ENCODE measurements at regions not wholly inside any gene's neighbourhood (a gene's known extent, or its start where the extent isn't known, plus 50 kb on each side); places are given as distances from the start of the nearest gene placed in this dataset.

DNA sequence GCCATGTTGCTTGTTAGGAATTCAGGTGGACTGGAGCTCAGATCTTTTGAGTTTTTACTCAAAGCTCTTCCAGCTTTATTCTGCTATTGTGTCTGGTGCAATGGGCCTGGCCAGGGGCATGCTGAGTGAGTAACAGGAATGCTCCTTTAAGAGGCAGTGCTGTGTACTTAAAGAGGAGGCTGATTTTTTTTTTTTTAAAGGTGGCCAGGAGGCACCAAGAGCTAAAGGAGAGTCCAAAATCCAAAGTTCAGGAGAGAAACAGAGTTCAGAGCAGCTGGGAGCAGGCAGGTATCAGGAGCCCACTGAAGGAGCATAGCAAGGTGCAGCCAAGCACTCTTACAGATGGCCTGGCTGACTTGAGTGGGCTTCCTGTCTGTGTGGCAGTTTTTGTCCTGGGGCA is 178.7 kb downstream of the FMR1NB start:
- Histone ChIP-seq H3K4me1 (ENCODE audit: insufficient read depth, low read length) (no peaks in the 10 kb centered on the region), H4K91ac (ENCODE audit: insufficient read length, low read depth, low read length) (no peak overlapping the region), H4K8ac (replicated peaks; ENCODE audit: insufficient read length, low read depth, low read length) (no peak overlapping the region)

More for the DNA sequence above, 178.7 kb downstream of the FMR1NB start:
- H3K4ac ChIP-seq (ENCODE audit: low read depth, low read length), result no peak overlapping the region
- H3K27ac ChIP-seq (ENCODE audit: insufficient read length, low read depth, low read length), result no peak overlapping the region
- no peak overlapping the region for H2AK5ac ChIP-seq (ENCODE audit: insufficient read length, low read length)
- H4K20me1 ChIP-seq (ENCODE audit: control insufficient read depth, insufficient read depth, insufficient read length), result no peaks in the 10 kb centered on the region
- no peak overlapping the region for H3K56ac ChIP-seq (ENCODE audit: insufficient read length, low read depth, low read length)
- Mint-ChIP-seq H3K27me3 (ENCODE audit: low read depth) (no peaks in the 10 kb centered on the region), H3K36me3 (ENCODE audit: insufficient read depth in 1 of 3, low read depth in 3 of 3) (peaks cover 0 to 3% (median 0%) of the 10 kb centered on the region in 3 experiments; a peak in 3 of 7 replicates), H3K27ac (no peak overlapping the region), H3K4me1 (peaks cover 0 to 2% of the 10 kb centered on the region in 2 experiments; a peak in 2 of 4 replicates), H3K9me3 (peaks cover 49% of the 10 kb centered on the region in 2 experiments), H3K4me3 (no peak overlapping the region)
- H2BK120ac ChIP-seq (ENCODE audit: low read depth, low read length, poor library complexity, severe bottlenecking), result no peak overlapping the region
- H3K79me1 ChIP-seq (ENCODE audit: insufficient read depth, low read depth, low read length, poor library complexity, severe bottlenecking), result no peaks in the 10 kb centered on the region
- no peaks in the 10 kb centered on the region for H3K23me2 ChIP-seq (ENCODE audit: insufficient read length, low read depth, low read length, poor library complexity, severe bottlenecking)
- no peak overlapping the region for H2AFZ ChIP-seq (ENCODE audit: low read length)
- H3K27me3 ChIP-seq (ENCODE audit: insufficient read depth, low read length), result no peaks in the 10 kb centered on the region
- no peak overlapping the region for H3T11ph ChIP-seq (ENCODE audit: low read length)
- H2BK12ac ChIP-seq (ENCODE audit: insufficient read length, low read depth, low read length), result no peak overlapping the region
- no peak overlapping the region for H3K18ac ChIP-seq (ENCODE audit: insufficient read length, low read depth, low read length)
- H3K14ac ChIP-seq (ENCODE audit: insufficient read depth, low read length), result no peak overlapping the region
- peaks cover 53% of the 10 kb centered on the region for H3K9me3 ChIP-seq (ENCODE audit: control insufficient read depth, low read depth, low read length)
- no peak overlapping the region for H2BK20ac ChIP-seq (ENCODE audit: low read depth, low read length, poor library complexity, severe bottlenecking)
- no peaks in the 10 kb centered on the region for H3K79me2 ChIP-seq (ENCODE audit: insufficient read depth, low read length)
- no peak overlapping the region for H2BK5ac ChIP-seq (ENCODE audit: insufficient read length, low read length)
- H3K4me2 ChIP-seq (ENCODE audit: insufficient read depth, insufficient read length, low read length), result no peak overlapping the region
- no peak overlapping the region for H3K9ac ChIP-seq (ENCODE audit: extremely low read depth, insufficient read length, low read length)
- H2BK15ac ChIP-seq (ENCODE audit: low read depth, low read length), result no peak overlapping the region
- no peak overlapping the region for H4K5ac ChIP-seq (ENCODE audit: insufficient read length, low read depth, low read length)
- no peak for DNase-seq
- H3K23ac ChIP-seq (ENCODE audit: insufficient read length, low read depth, low read length), result no peak overlapping the region
- TF ChIP-seq, protein P1, sequence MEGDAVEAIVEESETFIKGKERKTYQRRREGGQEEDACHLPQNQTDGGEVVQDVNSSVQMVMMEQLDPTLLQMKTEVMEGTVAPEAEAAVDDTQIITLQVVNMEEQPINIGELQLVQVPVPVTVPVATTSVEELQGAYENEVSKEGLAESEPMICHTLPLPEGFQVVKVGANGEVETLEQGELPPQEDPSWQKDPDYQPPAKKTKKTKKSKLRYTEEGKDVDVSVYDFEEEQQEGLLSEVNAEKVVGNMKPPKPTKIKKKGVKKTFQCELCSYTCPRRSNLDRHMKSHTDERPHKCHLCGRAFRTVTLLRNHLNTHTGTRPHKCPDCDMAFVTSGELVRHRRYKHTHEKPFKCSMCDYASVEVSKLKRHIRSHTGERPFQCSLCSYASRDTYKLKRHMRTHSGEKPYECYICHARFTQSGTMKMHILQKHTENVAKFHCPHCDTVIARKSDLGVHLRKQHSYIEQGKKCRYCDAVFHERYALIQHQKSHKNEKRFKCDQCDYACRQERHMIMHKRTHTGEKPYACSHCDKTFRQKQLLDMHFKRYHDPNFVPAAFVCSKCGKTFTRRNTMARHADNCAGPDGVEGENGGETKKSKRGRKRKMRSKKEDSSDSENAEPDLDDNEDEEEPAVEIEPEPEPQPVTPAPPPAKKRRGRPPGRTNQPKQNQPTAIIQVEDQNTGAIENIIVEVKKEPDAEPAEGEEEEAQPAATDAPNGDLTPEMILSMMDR (conservative IDR thresholded peaks at IDR 0.05), result no peak
